GM13977 (cell line): ENCODE measurements at regions not wholly inside any gene's neighbourhood (a gene's known extent, or its start where the extent isn't known, plus 50 kb on each side); places are given as distances from the start of the nearest gene placed in this dataset.

Experiments used
- DNase-seq: peaks from one replicate; pipeline ENCODE4 v3.0.0; 2012; ENCODE audit warnings: low spot score
- CTCF ChIP-seq: IDR thresholded peaks from 2 replicates; pipeline ENCODE4 v1.5.1; 2012; ENCODE audit warnings: mild to moderate bottlenecking, control low read depth; ENCODE audit not compliant: insufficient read depth; ENCODE audit errors: extremely low read depth, missing control alignments
- in situ Hi-C: fragments of 300-500 bp; cut with MboI; formaldehyde crosslinking; loops from one replicate; pipeline ENCODE4 v1.12.0; 2022; ENCODE audit warnings: low sequenced_read_pairs, low pct_unique_long_range_greater_than_20kb, mixed read lengths, inconsistent platforms; ENCODE audit not compliant: unreplicated experiment

GRCh38 chr2:66174491-66174890 is 260.4 kb upstream of the MEIS1 start:
- TF ChIP-seq CTCF = no peak
- no peak for DNase-seq
- in situ Hi-C loops = no loop called here

DNA sequence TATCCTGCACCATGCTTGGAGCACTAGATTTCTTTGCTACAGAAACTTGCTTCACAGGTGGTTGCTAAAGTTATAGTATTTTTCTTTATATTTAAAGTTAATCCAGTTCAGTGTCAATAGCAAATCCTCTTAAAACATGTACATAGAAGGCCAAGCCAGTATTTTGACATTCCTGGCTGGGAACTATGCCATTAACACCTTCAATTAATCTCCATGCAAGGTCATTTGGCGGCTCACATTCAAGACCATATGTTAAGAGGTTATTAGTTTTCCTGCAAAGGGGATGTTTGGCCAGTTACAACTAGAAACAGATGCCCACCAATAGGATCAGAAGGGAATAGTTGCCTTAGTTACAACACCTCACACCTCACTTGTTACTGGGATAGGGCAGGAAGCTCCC is 261.3 kb upstream of the MEIS1 start:
- DNase-seq = no peak
- in situ Hi-C loops = no loop called here

DNA sequence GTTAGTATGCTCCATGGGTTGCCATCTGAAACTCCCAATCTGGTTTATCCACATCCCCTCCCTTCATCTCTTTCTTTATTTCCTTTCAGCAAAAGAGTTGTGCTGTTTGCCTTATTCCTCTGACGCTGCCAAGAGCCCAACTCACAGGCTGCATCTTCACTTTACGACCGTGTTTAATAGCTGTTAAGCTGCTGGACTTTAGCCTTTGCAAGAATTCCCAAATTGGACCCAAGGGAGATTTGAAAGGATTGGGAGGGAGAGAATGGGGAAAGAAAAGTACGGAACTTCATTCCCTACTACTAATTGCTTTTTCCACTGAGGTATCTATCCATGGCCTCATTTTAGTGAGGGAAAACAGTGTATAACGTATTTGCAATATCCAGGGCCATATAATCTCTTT is 263.4 kb upstream of the MEIS1 start:
- DNase-seq = no peak
- in situ Hi-C loops = no loop called here
- TF ChIP-seq CTCF = no peak

More for the DNA sequence above, 261.3 kb upstream of the MEIS1 start:
- TF ChIP-seq CTCF = no peak

- no peak for TF ChIP-seq CTCF
- DNase-seq = no peak
- in situ Hi-C loops = no loop called here
Observed at GRCh38 chr2:66170744-66171330, 264.1 kb upstream of the MEIS1 start.

DNA sequence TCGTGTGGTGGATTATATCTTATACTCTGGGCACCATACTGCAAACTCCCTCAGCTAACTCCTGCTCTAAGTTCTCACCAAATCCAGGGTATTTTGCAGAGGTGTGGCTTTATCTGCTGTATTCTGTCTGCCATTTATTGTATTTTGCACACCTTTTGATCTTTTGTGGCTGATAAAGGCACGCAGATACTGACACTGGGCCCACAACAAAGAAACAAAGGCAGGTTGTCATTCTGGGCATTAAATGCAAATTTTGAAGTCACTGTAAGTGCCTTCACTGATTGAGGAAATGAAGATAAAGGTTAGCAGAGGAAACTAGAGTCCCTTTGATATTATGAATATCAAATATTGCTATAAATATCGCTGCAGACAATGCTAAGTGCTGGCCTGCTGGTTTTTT is 265.8 kb upstream of the MEIS1 start:
- DNase-seq = no peak
- in situ Hi-C loops = no loop called here
- no peak for TF ChIP-seq CTCF

DNA sequence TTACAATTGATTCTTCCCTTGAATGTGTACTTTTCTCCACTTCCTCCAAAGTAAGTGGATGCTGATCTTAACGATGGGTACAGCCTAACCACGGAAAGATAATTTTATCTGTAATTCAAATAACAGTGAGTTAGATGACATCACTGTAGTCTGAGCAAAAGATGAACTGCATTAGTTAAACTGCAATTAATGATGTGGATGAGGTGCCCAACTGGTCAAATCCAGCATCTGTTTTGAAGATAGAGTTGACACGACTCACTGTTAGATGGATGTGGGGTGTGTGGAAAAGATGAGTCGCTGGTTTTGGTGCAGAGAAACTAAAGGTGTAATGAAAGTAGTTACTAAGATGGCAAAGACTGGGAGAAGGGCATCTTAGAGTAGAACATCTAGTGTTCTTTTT is 270.5 kb upstream of the MEIS1 start:
- no peak for DNase-seq
- no peak for TF ChIP-seq CTCF
- in situ Hi-C loops = no loop called here

DNA sequence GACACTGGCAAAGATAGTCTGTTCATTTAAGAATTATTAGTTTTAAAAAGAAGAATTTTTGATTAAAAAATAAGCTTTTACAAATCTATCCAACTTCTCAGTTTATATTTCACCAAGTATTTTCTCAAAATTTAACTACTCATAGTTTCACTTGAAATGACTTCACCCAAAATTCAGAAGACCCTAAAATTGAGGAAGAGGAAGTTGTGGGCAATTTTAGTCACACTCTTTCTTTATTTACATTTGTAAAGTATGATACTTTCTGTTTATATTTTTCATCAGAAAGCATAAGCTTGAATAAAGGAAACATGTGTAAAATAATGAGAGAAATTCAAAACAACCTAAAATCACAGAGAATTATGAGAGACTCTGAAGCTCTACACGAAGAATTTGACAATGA is 278.8 kb upstream of the MEIS1 start:
- TF ChIP-seq CTCF = no peak
- DNase-seq = no peak
- in situ Hi-C loops = no loop called here
